ENCODE measurements at regions not wholly inside any gene's neighbourhood (a gene's known extent, or its start where the extent isn't known, plus 50 kb on each side); places are given as distances from the start of the nearest gene placed in this dataset.

- TF ChIP-seq CTCF (IDR thresholded peaks at IDR 0.05; ENCODE audit: insufficient read depth, low read depth, low read length) = no peak
- no peak for TF ChIP-seq EZH2 (IDR thresholded peaks at IDR 0.05; ENCODE audit: insufficient read depth, low read length)
Measured at GRCh38 chr4:170687751-170688150, 598.0 kb upstream of the AADAT start.

Data from astrocyte (in vitro differentiated cells and primary cell).